Fibroblast of lung (primary cell): ENCODE measurements at regions not wholly inside any gene's neighbourhood (a gene's known extent, or its start where the extent isn't known, plus 50 kb on each side); places are given as distances from the start of the nearest gene placed in this dataset.
"Not testable (repeated sequence)": the region's sequence is repeated elsewhere in the genome, so short reads cannot be mapped to it uniquely, and the experiment has no call there.

Experiments used
- CTCF ChIP-seq, 2 donors: IDR thresholded peaks in 1 of 2; conservative IDR thresholded peaks in 1 of 2; 1 replicate in 1 of 2; 2 replicates in 1 of 2; pipeline ENCODE4 v1.5.1; 2011 to 2012; ENCODE audit warnings: low read length in 2 of 2, control low read depth in 1 of 2, inconsistent platforms in 1 of 2, low read depth in 1 of 2, mild to moderate bottlenecking in 1 of 2
- EZH2 ChIP-seq: IDR thresholded peaks from 2 replicates; pipeline ENCODE4 v1.5.1; 2012; ENCODE audit warnings: low read length, control low read depth, mild to moderate bottlenecking; ENCODE audit errors: missing control alignments

- not testable (repeated sequence) for TF ChIP-seq CTCF (conservative IDR thresholded peaks at IDR 0.05 in 1 of 2, IDR thresholded peaks at IDR 0.05 in 1 of 2; ENCODE audit: low read depth in 1 of 2, low read length in 2 of 2); EZH2
Measured at GRCh38 chr7:76912011-76912814, 119.9 kb downstream of the SPDYE17 start.
